ENCODE measurements at regions not wholly inside any gene's neighbourhood (a gene's known extent, or its start where the extent isn't known, plus 50 kb on each side); places are given as distances from the start of the nearest gene placed in this dataset.
"Not testable (repeated sequence)": the region's sequence is repeated elsewhere in the genome, so short reads cannot be mapped to it uniquely, and the experiment has no call there.

GRCh38 chr12:59344224-59344623, 251.6 kb upstream of the SLC16A7 start:
- no peak for DNase-seq

- no peak for DNase-seq
Measured at GRCh38 chr12:59329462-59329861, 266.4 kb upstream of the SLC16A7 start.

- not testable (repeated sequence) for DNase-seq
Measured at GRCh38 chr12:59328395-59329075, 267.3 kb upstream of the SLC16A7 start.

- DNase-seq = not testable (repeated sequence)
Measured at GRCh38 chr12:59326457-59326856, 269.4 kb upstream of the SLC16A7 start.

- peak; percentile 55 for DNase-seq
Measured at GRCh38 chr12:59322473-59322872, 273.4 kb upstream of the SLC16A7 start.

GRCh38 chr12:59321278-59321677, 274.6 kb upstream of the SLC16A7 start:
- no peak for DNase-seq

GRCh38 chr12:59320112-59320511, 275.7 kb upstream of the SLC16A7 start:
- DNase-seq = no peak

- no peak for DNase-seq
Measured at GRCh38 chr12:59318940-59319339, 276.9 kb upstream of the SLC16A7 start.

GRCh38 chr12:59317598-59317997, 278.2 kb upstream of the SLC16A7 start:
- no peak for DNase-seq

- no peak for DNase-seq
Measured at GRCh38 chr12:59316938-59317337, 278.9 kb upstream of the SLC16A7 start.

- not testable (repeated sequence) for DNase-seq
Measured at GRCh38 chr12:59316354-59316753, 279.5 kb upstream of the SLC16A7 start.

GRCh38 chr12:59314209-59314608, 281.6 kb upstream of the SLC16A7 start:
- DNase-seq = no peak

- peak; percentile 49 for DNase-seq
Measured at GRCh38 chr12:59304077-59304721, 291.6 kb upstream of the SLC16A7 start.

- DNase-seq = no peak
Measured at GRCh38 chr12:59298296-59298695, 297.5 kb upstream of the SLC16A7 start.

GRCh38 chr12:59294221-59294620, 301.6 kb upstream of the SLC16A7 start:
- no peak for DNase-seq

GRCh38 chr12:59282999-59283398, 312.8 kb upstream of the SLC16A7 start:
- DNase-seq = no peak

- not testable (repeated sequence) for DNase-seq
Measured at GRCh38 chr12:59273561-59273960, 322.3 kb upstream of the SLC16A7 start.

- DNase-seq = no peak
Measured at GRCh38 chr12:59268295-59268809, 327.5 kb upstream of the SLC16A7 start.

- DNase-seq = no peak
Measured at GRCh38 chr12:59260202-59260601, 335.6 kb upstream of the SLC16A7 start.

GRCh38 chr12:59252731-59253130, 332.4 kb upstream of the LRIG3 start:
- DNase-seq = no peak

GRCh38 chr12:59250766-59251165, 330.5 kb upstream of the LRIG3 start:
- no peak for DNase-seq

GRCh38 chr12:59240048-59240447, 319.7 kb upstream of the LRIG3 start:
- DNase-seq = no peak

- DNase-seq = no peak
Measured at GRCh38 chr12:59234391-59234790, 314.1 kb upstream of the LRIG3 start.

GRCh38 chr12:59230334-59230733, 310.0 kb upstream of the LRIG3 start:
- no peak for DNase-seq
